ENCODE measurements at regions not wholly inside any gene's neighbourhood (a gene's known extent, or its start where the extent isn't known, plus 50 kb on each side); places are given as distances from the start of the nearest gene placed in this dataset.
A peak's percentile ranks its signal among the peaks of the same experiment; 100 is the strongest.
"Not testable (repeated sequence)": the region's sequence is repeated elsewhere in the genome, so short reads cannot be mapped to it uniquely, and the experiment has no call there.

- DNase-seq (ENCODE audit: low spot score) (no peak), FAIRE-seq (no peak)
These were observed 1496.0 kb downstream of the UQCRFS1 start for GRCh38 chr19:27716922-27717321.

GRCh38 chr19:27714857-27715256 is 1498.1 kb downstream of the UQCRFS1 start:
- DNase-seq (ENCODE audit: low spot score) (no peak), FAIRE-seq (no peak)

- FAIRE-seq: no peak
- DNase-seq (ENCODE audit: low spot score): no peak
These were observed 1503.5 kb downstream of the UQCRFS1 start for GRCh38 chr19:27709496-27709895.

- not testable (repeated sequence) for FAIRE-seq; DNase-seq (ENCODE audit: low spot score)
These were observed 1504.0 kb downstream of the UQCRFS1 start for GRCh38 chr19:27708986-27709385.

GRCh38 chr19:27707026-27707425 is 1505.9 kb downstream of the UQCRFS1 start:
- DNase-seq (ENCODE audit: low spot score): not testable (repeated sequence)
- peak; percentile 56 for FAIRE-seq

GRCh38 chr19:27705896-27706295 is 1507.1 kb downstream of the UQCRFS1 start:
- DNase-seq (ENCODE audit: low spot score) (no peak), FAIRE-seq (peak; percentile 72)

- DNase-seq (ENCODE audit: low spot score) (no peak), FAIRE-seq (no peak)
These were observed 1518.4 kb downstream of the UQCRFS1 start for GRCh38 chr19:27694361-27695055.

GRCh38 chr19:27691991-27692390 is 1521.0 kb downstream of the UQCRFS1 start:
- FAIRE-seq: no peak

GRCh38 chr19:27689734-27690241 is 1523.2 kb downstream of the UQCRFS1 start:
- FAIRE-seq (no peak), DNase-seq (ENCODE audit: low spot score) (peak; percentile 55)

More at GRCh38 chr19:27691991-27692390, 1521.0 kb downstream of the UQCRFS1 start:
- no peak for DNase-seq (ENCODE audit: low spot score)

- no peak for DNase-seq (ENCODE audit: low spot score)
- no peak for FAIRE-seq
These were observed 1528.7 kb downstream of the UQCRFS1 start for GRCh38 chr19:27684293-27684692.

- DNase-seq (ENCODE audit: low spot score): no peak
- no peak for FAIRE-seq
These were observed 1531.0 kb downstream of the UQCRFS1 start for GRCh38 chr19:27681972-27682371.

GRCh38 chr19:27679905-27680304 is 1533.0 kb downstream of the UQCRFS1 start:
- FAIRE-seq (no peak), DNase-seq (ENCODE audit: low spot score) (no peak)

GRCh38 chr19:27679399-27679798 is 1533.6 kb downstream of the UQCRFS1 start:
- DNase-seq (ENCODE audit: low spot score) (no peak), FAIRE-seq (no peak)

GRCh38 chr19:27676877-27677276 is 1536.1 kb downstream of the UQCRFS1 start:
- no peak for DNase-seq (ENCODE audit: low spot score)
- no peak for FAIRE-seq

GRCh38 chr19:27676334-27676733 is 1536.6 kb downstream of the UQCRFS1 start:
- FAIRE-seq (no peak), DNase-seq (ENCODE audit: low spot score) (no peak)

- FAIRE-seq: no peak
- DNase-seq (ENCODE audit: low spot score): no peak
These were observed 1537.2 kb downstream of the UQCRFS1 start for GRCh38 chr19:27675771-27676170.

- FAIRE-seq: no peak
- DNase-seq (ENCODE audit: low spot score): no peak
These were observed 1538.2 kb downstream of the UQCRFS1 start for GRCh38 chr19:27674701-27675100.

- no peak for FAIRE-seq
- DNase-seq (ENCODE audit: low spot score): no peak
These were observed 1539.0 kb downstream of the UQCRFS1 start for GRCh38 chr19:27673986-27674385.

- DNase-seq (ENCODE audit: low spot score) (peak; percentile 78), FAIRE-seq (no peak)
These were observed 1540.5 kb downstream of the UQCRFS1 start for GRCh38 chr19:27672309-27673047.

GRCh38 chr19:27671876-27672275 is 1541.1 kb downstream of the UQCRFS1 start:
- FAIRE-seq: no peak
- peak; percentile 56 for DNase-seq (ENCODE audit: low spot score)

- no peak for DNase-seq (ENCODE audit: low spot score)
- no peak for FAIRE-seq
These were observed 1552.5 kb downstream of the UQCRFS1 start for GRCh38 chr19:27660428-27660827.

- DNase-seq (ENCODE audit: low spot score): peak; percentile 6
- FAIRE-seq: no peak
These were observed 1555.5 kb downstream of the UQCRFS1 start for GRCh38 chr19:27657271-27658051.

Measured in urothelium cell line (cell line).